ENCODE measurements at regions not wholly inside any gene's neighbourhood (a gene's known extent, or its start where the extent isn't known, plus 50 kb on each side); places are given as distances from the start of the nearest gene placed in this dataset.

DNA sequence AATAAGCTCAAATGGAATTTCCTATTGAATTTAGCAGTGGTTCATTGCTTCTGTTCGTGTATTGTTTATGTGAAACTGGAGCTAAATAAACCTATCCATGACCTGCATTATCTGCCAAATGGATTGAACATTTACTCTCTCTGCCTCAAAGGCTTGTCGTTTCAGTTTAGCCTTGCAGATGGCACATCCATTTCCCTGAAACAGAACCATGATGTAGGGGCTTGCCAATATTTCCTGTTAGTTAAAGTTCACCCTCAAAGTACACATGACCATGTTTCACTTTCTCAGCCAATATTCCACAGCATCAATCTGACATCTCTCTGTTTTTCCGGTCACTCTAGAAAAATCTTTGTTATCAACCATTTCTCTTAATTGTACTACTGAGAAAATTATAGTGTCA lies 545.3 kb downstream of the TAF11L14 start:
- no peaks in the 10 kb centered on the region for H3K36me3 Mint-ChIP-seq (ENCODE audit: low read depth)
- H3K4me3 Mint-ChIP-seq, result no peak overlapping the region
- H3K27me3 Mint-ChIP-seq (ENCODE audit: low read depth), result no peaks in the 10 kb centered on the region
- no peaks in the 10 kb centered on the region for H3K4me1 Mint-ChIP-seq
- H3K27ac Mint-ChIP-seq, result peak overlapping the region in 2 of 3 experiments; percentile 51 to 65
- peaks cover 4% of the 10 kb centered on the region for H3K9me3 Mint-ChIP-seq
- TF ChIP-seq, protein P1, sequence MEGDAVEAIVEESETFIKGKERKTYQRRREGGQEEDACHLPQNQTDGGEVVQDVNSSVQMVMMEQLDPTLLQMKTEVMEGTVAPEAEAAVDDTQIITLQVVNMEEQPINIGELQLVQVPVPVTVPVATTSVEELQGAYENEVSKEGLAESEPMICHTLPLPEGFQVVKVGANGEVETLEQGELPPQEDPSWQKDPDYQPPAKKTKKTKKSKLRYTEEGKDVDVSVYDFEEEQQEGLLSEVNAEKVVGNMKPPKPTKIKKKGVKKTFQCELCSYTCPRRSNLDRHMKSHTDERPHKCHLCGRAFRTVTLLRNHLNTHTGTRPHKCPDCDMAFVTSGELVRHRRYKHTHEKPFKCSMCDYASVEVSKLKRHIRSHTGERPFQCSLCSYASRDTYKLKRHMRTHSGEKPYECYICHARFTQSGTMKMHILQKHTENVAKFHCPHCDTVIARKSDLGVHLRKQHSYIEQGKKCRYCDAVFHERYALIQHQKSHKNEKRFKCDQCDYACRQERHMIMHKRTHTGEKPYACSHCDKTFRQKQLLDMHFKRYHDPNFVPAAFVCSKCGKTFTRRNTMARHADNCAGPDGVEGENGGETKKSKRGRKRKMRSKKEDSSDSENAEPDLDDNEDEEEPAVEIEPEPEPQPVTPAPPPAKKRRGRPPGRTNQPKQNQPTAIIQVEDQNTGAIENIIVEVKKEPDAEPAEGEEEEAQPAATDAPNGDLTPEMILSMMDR (IDR thresholded peaks at IDR 0.05; ENCODE audit: unreplicated experiment in 3 of 3), result no peak

DNA sequence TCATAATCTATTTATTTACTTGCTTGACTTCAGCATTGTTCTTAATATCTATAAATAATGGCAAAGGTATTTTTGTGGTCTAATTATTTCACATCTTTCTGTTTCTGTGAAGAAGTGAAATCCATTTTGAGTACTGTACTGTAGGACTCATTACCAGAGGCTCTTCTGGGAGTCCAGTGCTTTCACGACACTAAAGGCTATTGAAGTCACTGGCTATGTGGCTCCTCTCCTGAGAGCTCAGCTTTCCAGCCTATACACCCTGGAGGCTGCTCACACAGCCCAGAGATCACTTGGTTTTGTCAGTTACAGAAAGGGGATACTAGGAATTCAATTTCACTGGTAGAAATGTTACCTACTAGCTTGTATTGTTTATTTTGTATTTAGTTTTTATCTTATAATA lies 547.3 kb downstream of the TAF11L14 start:
- Mint-ChIP-seq H3K4me1 (no peaks in the 10 kb centered on the region), H3K27me3 (ENCODE audit: low read depth) (no peaks in the 10 kb centered on the region), H3K4me3 (no peak overlapping the region), H3K9me3 (peaks cover 5% of the 10 kb centered on the region), H3K27ac (no peak overlapping the region), H3K36me3 (ENCODE audit: low read depth) (no peaks in the 10 kb centered on the region)
- TF ChIP-seq, protein P1 (IDR thresholded peaks at IDR 0.05; ENCODE audit: unreplicated experiment in 3 of 3), result no peak

DNA sequence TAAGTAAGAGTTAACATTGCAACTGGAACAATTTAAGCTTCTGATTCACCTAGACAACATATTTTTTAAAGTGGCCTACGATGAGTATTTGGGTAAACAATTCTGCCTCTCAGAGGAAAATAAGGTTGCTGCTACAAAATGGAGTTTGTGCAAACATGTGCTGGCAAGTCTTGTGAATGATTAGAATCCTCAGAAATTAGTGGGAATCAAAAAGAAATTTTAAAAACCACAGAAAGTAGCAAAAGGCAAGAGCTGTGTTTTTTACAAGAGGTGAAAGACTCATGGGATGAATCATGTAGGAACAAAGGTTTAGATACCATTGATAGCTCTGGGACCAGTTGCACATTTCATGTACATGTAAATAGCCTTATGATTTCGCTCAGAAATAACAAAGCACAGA lies 561.6 kb downstream of the TAF11L14 start:
- no peaks in the 10 kb centered on the region for H3K27me3 Mint-ChIP-seq (ENCODE audit: low read depth)
- H3K4me1 Mint-ChIP-seq, result no peaks in the 10 kb centered on the region
- H3K36me3 Mint-ChIP-seq (ENCODE audit: low read depth), result no peaks in the 10 kb centered on the region
- no peak overlapping the region for H3K27ac Mint-ChIP-seq
- TF ChIP-seq, protein P1 (IDR thresholded peaks at IDR 0.05; ENCODE audit: unreplicated experiment in 3 of 3), result no peak
- peaks cover 7% of the 10 kb centered on the region for H3K9me3 Mint-ChIP-seq
- H3K4me3 Mint-ChIP-seq, result no peak overlapping the region

DNA sequence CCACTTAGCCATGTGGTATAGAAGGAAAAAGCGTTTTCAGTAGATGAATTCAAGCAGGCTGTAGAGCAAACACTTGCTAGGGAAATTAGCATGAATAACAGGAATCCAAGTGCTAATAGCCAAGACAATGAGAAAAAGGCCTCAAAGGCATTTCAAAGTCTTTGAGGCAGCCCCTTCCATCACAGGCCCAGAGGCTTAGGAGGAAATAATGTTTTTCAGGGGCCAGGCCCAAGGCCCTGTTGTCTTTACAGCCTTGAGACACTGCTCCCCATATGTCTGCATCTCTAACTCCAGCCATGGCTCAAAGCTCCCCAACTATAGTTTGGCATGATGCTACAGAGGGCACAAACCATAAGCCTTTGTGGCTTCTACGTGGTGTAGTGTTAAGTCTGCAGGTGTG lies 563.5 kb downstream of the TAF11L14 start:
- no peaks in the 10 kb centered on the region for H3K36me3 Mint-ChIP-seq (ENCODE audit: low read depth)
- no peaks in the 10 kb centered on the region for H3K4me1 Mint-ChIP-seq
- TF ChIP-seq, protein P1 (IDR thresholded peaks at IDR 0.05; ENCODE audit: unreplicated experiment in 3 of 3), result no peak
- H3K27ac Mint-ChIP-seq, result no peak overlapping the region
- no peak overlapping the region for H3K4me3 Mint-ChIP-seq
- no peaks in the 10 kb centered on the region for H3K27me3 Mint-ChIP-seq (ENCODE audit: low read depth)
- H3K9me3 Mint-ChIP-seq, result peaks cover 7% of the 10 kb centered on the region

DNA sequence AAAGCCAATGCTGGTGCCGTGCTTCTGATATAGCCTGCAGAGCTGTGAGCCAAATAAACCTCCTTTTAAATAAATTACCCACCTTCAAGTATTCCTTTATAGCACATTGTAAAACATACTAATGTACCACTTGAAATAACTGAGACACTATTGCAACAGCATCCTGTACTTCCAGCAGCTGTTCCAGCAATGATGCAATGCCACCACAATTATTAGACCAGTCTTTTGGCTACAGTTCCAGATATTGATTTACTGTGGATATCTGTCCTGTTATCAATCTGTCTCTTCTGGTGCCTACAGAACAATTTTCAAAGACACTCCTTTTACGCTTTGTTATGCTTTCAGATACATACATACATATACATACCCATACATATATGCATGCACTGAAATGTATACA lies 567.9 kb downstream of the TAF11L14 start:
- Mint-ChIP-seq H3K4me3 (no peak overlapping the region), H3K4me1 (no peaks in the 10 kb centered on the region), H3K36me3 (ENCODE audit: low read depth) (no peaks in the 10 kb centered on the region), H3K9me3 (peaks cover 4% of the 10 kb centered on the region), H3K27me3 (ENCODE audit: low read depth) (no peaks in the 10 kb centered on the region), H3K27ac (no peak overlapping the region)
- TF ChIP-seq, protein P1 (IDR thresholded peaks at IDR 0.05; ENCODE audit: unreplicated experiment in 3 of 3), result no peak

DNA sequence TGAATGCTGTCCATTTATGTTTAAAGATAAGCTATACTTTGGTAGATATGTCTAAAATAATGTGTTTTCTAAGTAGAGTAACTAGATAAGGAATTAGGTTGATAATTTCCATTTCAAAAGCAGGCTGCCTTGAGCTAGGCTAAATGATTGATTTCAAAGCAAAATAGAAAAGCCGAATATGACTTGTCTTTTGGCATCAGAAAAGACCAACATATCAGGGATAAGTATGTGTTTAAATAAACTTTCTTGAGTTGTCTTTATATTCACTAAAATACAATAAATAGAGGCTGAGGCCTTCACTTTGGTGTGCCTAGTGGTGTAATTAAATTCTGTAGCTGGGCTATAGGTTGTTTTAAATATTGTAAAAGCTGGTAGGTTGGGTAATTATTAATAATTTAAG lies 569.0 kb downstream of the TAF11L14 start:
- H3K27me3 Mint-ChIP-seq (ENCODE audit: low read depth), result no peaks in the 10 kb centered on the region
- TF ChIP-seq, protein P1 (IDR thresholded peaks at IDR 0.05; ENCODE audit: unreplicated experiment in 3 of 3), result no peak
- H3K9me3 Mint-ChIP-seq, result peaks cover 3% of the 10 kb centered on the region
- no peaks in the 10 kb centered on the region for H3K4me1 Mint-ChIP-seq
- H3K36me3 Mint-ChIP-seq (ENCODE audit: low read depth), result no peaks in the 10 kb centered on the region
- no peak overlapping the region for H3K27ac Mint-ChIP-seq
- H3K4me3 Mint-ChIP-seq, result no peak overlapping the region
